LNCAP (cell line): ENCODE measurements at regions not wholly inside any gene's neighbourhood (a gene's known extent, or its start where the extent isn't known, plus 50 kb on each side); places are given as distances from the start of the nearest gene placed in this dataset.

Experiments
- CTCF ChIP-seq: fragments of 450-650 bp; IDR thresholded peaks from 2 replicates; pipeline ENCODE4 v1.5.1; 2017; ENCODE audit warnings: mild to moderate bottlenecking

- no peak for TF ChIP-seq CTCF
These were observed 572.5 kb downstream of the OLFM4 start for GRCh38 chr13:53601113-53601512.

- TF ChIP-seq CTCF = no peak
These were observed 576.7 kb downstream of the OLFM4 start for GRCh38 chr13:53605326-53605725.

GRCh38 chr13:53612200-53612599 lies 583.6 kb downstream of the OLFM4 start:
- no peak for TF ChIP-seq CTCF

- no peak for TF ChIP-seq CTCF
These were observed 593.8 kb downstream of the OLFM4 start for GRCh38 chr13:53622456-53622855.

GRCh38 chr13:53623146-53623545 lies 594.5 kb downstream of the OLFM4 start:
- no peak for TF ChIP-seq CTCF

GRCh38 chr13:53631511-53631910 lies 602.9 kb downstream of the OLFM4 start:
- TF ChIP-seq CTCF = no peak

GRCh38 chr13:53638040-53638439 lies 609.4 kb downstream of the OLFM4 start:
- no peak for TF ChIP-seq CTCF

GRCh38 chr13:53642306-53642705 lies 613.7 kb downstream of the OLFM4 start:
- TF ChIP-seq CTCF = no peak
